ENCODE measurements at regions not wholly inside any gene's neighbourhood (a gene's known extent, or its start where the extent isn't known, plus 50 kb on each side); places are given as distances from the start of the nearest gene placed in this dataset.

GRCh38 chr7:109950256-109950655 is 1140.7 kb upstream of the LRRN3 start:
- in situ Hi-C loops (cut with HindIII; ENCODE audit: extremely low pct_ligation_motif_present, low pct_unique_long_range_greater_than_20kb): no loop called here
- no peaks in the 10 kb centered on the region for H3K36me3 ChIP-seq (replicated peaks in 1 of 2; ENCODE audit: control insufficient read depth in 1 of 2, insufficient read depth in 2 of 2, low read length in 2 of 2)
- ChIA-PET POLR2A (no interaction called here), CTCF (ENCODE audit: low intra/inter-chr PET ratio, low total read pairs) (no interaction called here)
- WGBS (ENCODE audit: low lambda C conversion rate): 0% methylated on average over 2 of the region's 2 CpGs
- H3K27ac ChIP-seq (ENCODE audit: extremely low read length, insufficient read depth, low read length): no peak overlapping the region
- no peak for TF ChIP-seq ZNF674 (CRISPR knock-in tag; IDR thresholded peaks at IDR 0.05; ENCODE audit: low read depth)
- no peak for TF ChIP-seq GPN1 (CRISPR knock-in tag; IDR thresholded peaks at IDR 0.05; ENCODE audit: borderline replicate concordance)
- no peak for TF ChIP-seq NFKBIZ (CRISPR knock-in tag; IDR thresholded peaks at IDR 0.05)
- TF ChIP-seq GTF3A (CRISPR knock-in tag; conservative IDR thresholded peaks at IDR 0.05): no peak
- TF ChIP-seq ZNF816 (CRISPR knock-in tag; IDR thresholded peaks at IDR 0.05; ENCODE audit: borderline replicate concordance): no peak
- TF ChIP-seq KDM6A (CRISPR knock-in tag; IDR thresholded peaks at IDR 0.05; ENCODE audit: low read depth): no peak
- TF ChIP-seq ZNF609 (CRISPR knock-in tag; IDR thresholded peaks at IDR 0.05; ENCODE audit: borderline replicate concordance): no peak
- no peak for TF ChIP-seq ISL2 (CRISPR knock-in tag; IDR thresholded peaks at IDR 0.05)
- no peak for TF ChIP-seq ZNF713 (CRISPR knock-in tag; IDR thresholded peaks at IDR 0.05)
- TF ChIP-seq YEATS2 (CRISPR knock-in tag; IDR thresholded peaks at IDR 0.05; ENCODE audit: borderline replicate concordance): no peak
- no peak for TF ChIP-seq TERF1 (CRISPR knock-in tag; IDR thresholded peaks at IDR 0.05)
- TF ChIP-seq ZNF891 (CRISPR knock-in tag; IDR thresholded peaks at IDR 0.05): no peak
- TF ChIP-seq TFE3 (CRISPR knock-in tag; IDR thresholded peaks at IDR 0.05): no peak
- no peak for TF ChIP-seq HHEX (CRISPR knock-in tag; IDR thresholded peaks at IDR 0.05)
- TF ChIP-seq TOPORS (CRISPR knock-in tag; IDR thresholded peaks at IDR 0.05): no peak
- no peak for TF ChIP-seq SUZ12 (IDR thresholded peaks at IDR 0.05; ENCODE audit: low read depth, low read length)
- no peak for TF ChIP-seq KDM4B (CRISPR knock-in tag; IDR thresholded peaks at IDR 0.05)
- no peak for TF ChIP-seq PATZ1 (CRISPR knock-in tag; IDR thresholded peaks at IDR 0.05)
- no peak overlapping the region for H2AFZ ChIP-seq (ENCODE audit: low read length)
- H3K27me3 ChIP-seq (ENCODE audit: control insufficient read depth in 1 of 2, insufficient read depth in 2 of 2, low read length in 2 of 2): no peaks in the 10 kb centered on the region
- H4K20me1 ChIP-seq (ENCODE audit: insufficient read depth, low read length): no peaks in the 10 kb centered on the region
- H3K4me2 ChIP-seq (ENCODE audit: low read depth, low read length): no peak overlapping the region
- ATAC-seq (no peak), DNase-seq (ENCODE audit: low spot score) (no peak), FAIRE-seq (no peak)
- no TSS peak for BruUV-seq (replicated peaks)
- H3K9ac ChIP-seq (ENCODE audit: insufficient read depth, low read depth, low read length): no peak overlapping the region
- intact Hi-C loops (cut with micrococcal nuclease; ENCODE audit: unreplicated experiment): no loop called here
- H3K4me3 ChIP-seq (replicated peaks in 1 of 3; ENCODE audit: insufficient read depth in 1 of 3, low read depth in 2 of 3, low read length in 3 of 3): no peak overlapping the region
- H3K9me3 ChIP-seq (ENCODE audit: low read length): peaks cover 4% of the 10 kb centered on the region; the same call in 1 of the 2 replicates
- H3K4me1 ChIP-seq (ENCODE audit: insufficient read depth, low read length): no peaks in the 10 kb centered on the region
- no peaks in the 10 kb centered on the region for H3K79me2 ChIP-seq (ENCODE audit: insufficient read depth, low read length)
